Gastrocnemius medialis (tissue), 4 donors: ENCODE measurements at regions not wholly inside any gene's neighbourhood (a gene's known extent, or its start where the extent isn't known, plus 50 kb on each side); places are given as distances from the start of the nearest gene placed in this dataset.

Source experiments
- CTCF ChIP-seq, 5 experiments: fragments of 450-650 bp in 3 of 5; fragments of 200-600 bp in 2 of 5; sonication (generic) in 2 of 5; IDR thresholded peaks in 4 of 5; conservative IDR thresholded peaks in 1 of 5; 1 replicate in 4 of 5; 2 replicates in 1 of 5; pipeline ENCODE4 v1.5.1; 2016 to 2019; ENCODE audit warnings: antibody characterized with exemption in 5 of 5, mild to moderate bottlenecking in 3 of 5, moderate library complexity in 3 of 5
- POLR2A ChIP-seq, 2 donors: fragments of 450-650 bp; IDR thresholded peaks; one replicate each; pipeline ENCODE4 v1.6.1; 2017; ENCODE audit warnings: antibody characterized with exemption in 2 of 2, mild to moderate bottlenecking in 2 of 2, moderate library complexity in 2 of 2

DNA sequence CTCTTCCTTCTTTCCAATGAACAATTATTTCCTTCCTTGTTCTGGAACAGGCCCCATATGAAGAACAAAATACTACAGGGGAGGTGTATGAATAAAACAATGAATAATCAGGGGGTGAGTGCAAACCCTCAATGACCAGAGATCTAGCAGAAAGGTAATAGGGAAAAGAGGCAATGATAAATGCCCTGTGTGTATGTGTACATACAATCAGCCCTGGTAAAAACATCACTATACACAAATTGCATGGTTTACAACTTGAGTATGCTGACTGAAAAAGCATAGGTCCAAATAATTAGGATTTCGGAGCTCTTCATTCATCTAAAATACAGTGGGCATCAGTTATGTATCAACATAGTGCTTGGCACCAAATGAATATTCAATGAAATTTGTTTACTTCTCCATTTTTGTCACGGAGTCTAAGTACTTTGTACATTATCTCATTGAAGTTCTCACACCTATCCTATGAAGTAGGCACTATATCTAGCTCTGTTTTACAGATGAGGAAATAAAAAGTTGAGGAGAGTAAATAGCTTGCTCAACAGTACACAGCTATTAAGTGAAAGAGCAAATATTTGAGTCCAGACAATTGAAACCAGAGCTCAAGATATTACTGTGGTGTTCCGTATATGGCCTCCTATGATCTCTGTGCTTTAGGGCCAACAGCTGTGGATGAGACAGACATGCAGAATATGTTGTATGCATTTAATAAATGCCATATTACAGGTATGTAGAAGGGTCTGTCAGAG, 1065.4 kb downstream of the SORCS3 start:
- no peak for TF ChIP-seq CTCF (IDR thresholded peaks at IDR 0.05 in 4 of 5, conservative IDR thresholded peaks at IDR 0.05 in 1 of 5)
- TF ChIP-seq POLR2A (IDR thresholded peaks at IDR 0.05), result no peak
